ENCODE measurements at regions not wholly inside any gene's neighbourhood (a gene's known extent, or its start where the extent isn't known, plus 50 kb on each side); places are given as distances from the start of the nearest gene placed in this dataset.

GRCh38 chr15:53107855-53108254, 317.7 kb upstream of the ONECUT1 start:
- peaks cover 3% of the 10 kb centered on the region; the same call in 1 of the 2 replicates for H3K9me3 ChIP-seq (replicated peaks; ENCODE audit: control insufficient read depth, insufficient read depth, low read depth, low read length)
- H3K9ac ChIP-seq (ENCODE audit: insufficient read depth in 1 of 2, low read depth in 2 of 2, low read length in 2 of 2), result no peak overlapping the region
- H3K4me3 ChIP-seq, result no peak overlapping the region
- no peaks in the 10 kb centered on the region for H3K36me3 ChIP-seq (ENCODE audit: control insufficient read depth, insufficient read depth, low read length)
- BruUV-seq (replicated peaks), result no TSS peak
- no peak for TF ChIP-seq MXI1 (IDR thresholded peaks at IDR 0.05; ENCODE audit: low read depth, low read length)
- TF ChIP-seq XRCC3 (IDR thresholded peaks at IDR 0.05), result no peak
- no peak for TF ChIP-seq NR2C2 (CRISPR knock-in tag; IDR thresholded peaks at IDR 0.05)
- TF ChIP-seq NR2C2 (tag; IDR thresholded peaks at IDR 0.05), result no peak
- TF ChIP-seq RBM22 (IDR thresholded peaks at IDR 0.05; ENCODE audit: low read depth, low read length, poor library complexity, severe bottlenecking), result no peak
- TF ChIP-seq TBP (optimal IDR thresholded peaks at IDR 0.05; ENCODE audit: low read depth, low read length), result no peak
- no peak for TF ChIP-seq NCOR1 (IDR thresholded peaks at IDR 0.05)
- no peak for TF ChIP-seq ZEB2 (IDR thresholded peaks at IDR 0.05)
- TF ChIP-seq RHOXF2B (CRISPR knock-in tag; conservative IDR thresholded peaks at IDR 0.05), result no peak
- TF ChIP-seq CBX5 (IDR thresholded peaks at IDR 0.05; ENCODE audit: borderline replicate concordance, low read depth), result no peak
- no peak for TF ChIP-seq ZBTB40 (IDR thresholded peaks at IDR 0.05)
- TF ChIP-seq ZBTB40 (CRISPR knock-in tag; IDR thresholded peaks at IDR 0.05), result no peak
- TF ChIP-seq NCOA6 (IDR thresholded peaks at IDR 0.05), result no peak
- no peak for TF ChIP-seq ZNF23 (CRISPR knock-in tag; IDR thresholded peaks at IDR 0.05)
- TF ChIP-seq EZH2 (IDR thresholded peaks at IDR 0.05; ENCODE audit: borderline replicate concordance, low read depth, low read length), result no peak
- TF ChIP-seq EHMT2 (IDR thresholded peaks at IDR 0.05), result no peak
- no peak for TF ChIP-seq ZNF57 (CRISPR knock-in tag; IDR thresholded peaks at IDR 0.05)
- CTCF ChIA-PET (ENCODE audit: low intra/inter-chr PET ratio), result no interaction called here
- H3K4me1 ChIP-seq (replicated peaks in 1 of 2; ENCODE audit: control insufficient read depth in 2 of 2, insufficient read depth in 2 of 2, low read length in 2 of 2), result no peaks in the 10 kb centered on the region
- intact Hi-C loops (cut with micrococcal nuclease), result no loop called here
- no peak overlapping the region for H3K27ac ChIP-seq (ENCODE audit: extremely low read depth, low read depth, low read length)
- ATAC-seq, result no peak
- H3K4me2 ChIP-seq (ENCODE audit: insufficient read depth, low read length), result no peak overlapping the region
- H3K27me3 ChIP-seq (ENCODE audit: control insufficient read depth in 2 of 2, insufficient read depth in 2 of 2, low read length in 2 of 2), result no peaks in the 10 kb centered on the region
- in situ Hi-C loops (cut with MboI), result no loop called here
- H3K9me1 ChIP-seq (ENCODE audit: control insufficient read depth, insufficient read depth, low read length), result no peaks in the 10 kb centered on the region
- DNase-seq (ENCODE audit: extremely low read depth in 1 of 4, low spot score in 3 of 4), result no peak
- no peaks in the 10 kb centered on the region for H4K20me1 ChIP-seq (replicated peaks; ENCODE audit: control insufficient read depth, insufficient read depth, low read length)
- POLR2A ChIA-PET, result no interaction called here
- FAIRE-seq, result no peak
- no peak overlapping the region for H2AFZ ChIP-seq (ENCODE audit: low read depth, low read length)
- no peaks in the 10 kb centered on the region for H3K79me2 ChIP-seq (ENCODE audit: control insufficient read depth, insufficient read depth, low read length)
- WGBS (ENCODE audit: insufficient coverage, low coverage, missing lambda C conversion rate), result 0% methylated on average over 3 of the region's 3 CpGs
